ENCODE measurements at regions not wholly inside any gene's neighbourhood (a gene's known extent, or its start where the extent isn't known, plus 50 kb on each side); places are given as distances from the start of the nearest gene placed in this dataset.

- no peaks in the 10 kb centered on the region for H3K36me3 ChIP-seq
- H3K9me3 ChIP-seq, result no peaks in the 10 kb centered on the region
- H3K4me3 ChIP-seq, result no peak overlapping the region
- H3K27ac ChIP-seq, result no peak overlapping the region
- intact Hi-C loops (cut with DNase I; ENCODE audit: low total_unique reads), result no loop called here
- no peaks in the 10 kb centered on the region for H3K27me3 ChIP-seq
- no peaks in the 10 kb centered on the region for H3K4me1 ChIP-seq
- TF ChIP-seq POLR2A (IDR thresholded peaks at IDR 0.05) (no peak), CTCF (IDR thresholded peaks at IDR 0.05) (no peak)
- DNase-seq, result no peak
These were observed 359.9 kb upstream of the FSHR start for GRCh38 chr2:49514201-49514600.

GRCh38 chr2:49490710-49491109 lies 336.4 kb upstream of the FSHR start:
- Histone ChIP-seq H3K27me3 (no peaks in the 10 kb centered on the region), H3K9me3 (no peaks in the 10 kb centered on the region), H3K27ac (no peak overlapping the region), H3K4me1 (no peaks in the 10 kb centered on the region), H3K4me3 (no peak overlapping the region), H3K36me3 (no peaks in the 10 kb centered on the region)
- intact Hi-C loops (cut with DNase I; ENCODE audit: low total_unique reads), result no loop called here
- DNase-seq, result no peak
- TF ChIP-seq CTCF (IDR thresholded peaks at IDR 0.05), result no peak
- no peak for TF ChIP-seq POLR2A (IDR thresholded peaks at IDR 0.05)

- intact Hi-C loops (cut with DNase I; ENCODE audit: low total_unique reads), result no loop called here
- TF ChIP-seq CTCF (IDR thresholded peaks at IDR 0.05) (no peak), POLR2A (IDR thresholded peaks at IDR 0.05) (no peak)
- no peak overlapping the region for H3K4me3 ChIP-seq
- H3K9me3 ChIP-seq, result no peaks in the 10 kb centered on the region
- no peak for DNase-seq
- no peaks in the 10 kb centered on the region for H3K4me1 ChIP-seq
- H3K27me3 ChIP-seq, result no peaks in the 10 kb centered on the region
- H3K27ac ChIP-seq, result no peak overlapping the region
- no peaks in the 10 kb centered on the region for H3K36me3 ChIP-seq
These were observed 332.8 kb upstream of the FSHR start for GRCh38 chr2:49487139-49487538.

GRCh38 chr2:49480520-49480919 lies 326.2 kb upstream of the FSHR start:
- DNase-seq, result no peak
- intact Hi-C loops (cut with DNase I; ENCODE audit: low total_unique reads), result no loop called here
- no peak overlapping the region for H3K27ac ChIP-seq
- no peaks in the 10 kb centered on the region for H3K36me3 ChIP-seq
- no peak overlapping the region for H3K4me3 ChIP-seq
- no peaks in the 10 kb centered on the region for H3K27me3 ChIP-seq
- TF ChIP-seq CTCF (IDR thresholded peaks at IDR 0.05) (no peak), POLR2A (IDR thresholded peaks at IDR 0.05) (no peak)
- H3K4me1 ChIP-seq, result no peaks in the 10 kb centered on the region
- H3K9me3 ChIP-seq, result no peaks in the 10 kb centered on the region

- Histone ChIP-seq H3K27ac (no peak overlapping the region), H3K36me3 (no peaks in the 10 kb centered on the region), H3K27me3 (no peaks in the 10 kb centered on the region), H3K4me3 (no peak overlapping the region), H3K9me3 (no peaks in the 10 kb centered on the region), H3K4me1 (no peaks in the 10 kb centered on the region)
- intact Hi-C loops (cut with DNase I; ENCODE audit: low total_unique reads), result no loop called here
- no peak for TF ChIP-seq CTCF (IDR thresholded peaks at IDR 0.05)
- TF ChIP-seq POLR2A (IDR thresholded peaks at IDR 0.05), result no peak
- no peak for DNase-seq
These were observed 311.0 kb upstream of the FSHR start for GRCh38 chr2:49465157-49465831.

All from uterus (tissue), 3 donors.